ENCODE measurements at regions not wholly inside any gene's neighbourhood (a gene's known extent, or its start where the extent isn't known, plus 50 kb on each side); places are given as distances from the start of the nearest gene placed in this dataset.
"Not testable (repeated sequence)": the region's sequence is repeated elsewhere in the genome, so short reads cannot be mapped to it uniquely, and the experiment has no call there.

- DNase-seq: no peak
These were observed 101.7 kb downstream of the BMS1 start for GRCh38 chr10:42883993-42884983.

GRCh38 chr10:42885491-42886270 lies 103.1 kb downstream of the BMS1 start:
- no peak for DNase-seq

- no peak for DNase-seq
These were observed 105.3 kb downstream of the BMS1 start for GRCh38 chr10:42887734-42888503.

GRCh38 chr10:42888504-42889095 lies 106.0 kb downstream of the BMS1 start:
- DNase-seq: no peak

GRCh38 chr10:42896735-42897134 lies 114.1 kb downstream of the BMS1 start:
- DNase-seq: no peak

GRCh38 chr10:42898037-42898960 lies 115.7 kb downstream of the BMS1 start:
- no peak for DNase-seq

GRCh38 chr10:42899036-42899435 lies 116.4 kb downstream of the BMS1 start:
- no peak for DNase-seq

GRCh38 chr10:42900346-42900745 lies 117.8 kb downstream of the BMS1 start:
- not testable (repeated sequence) for DNase-seq

GRCh38 chr10:42911359-42911758 lies 128.8 kb downstream of the BMS1 start:
- DNase-seq: no peak

- DNase-seq: no peak
These were observed 134.4 kb downstream of the BMS1 start for GRCh38 chr10:42916974-42917373.

GRCh38 chr10:42917821-42918220 lies 135.2 kb downstream of the BMS1 start:
- no peak for DNase-seq

- DNase-seq: no peak
These were observed 139.4 kb downstream of the BMS1 start for GRCh38 chr10:42921951-42922350.

GRCh38 chr10:42924484-42924883 lies 141.9 kb downstream of the BMS1 start:
- DNase-seq: no peak

GRCh38 chr10:42926843-42927242 lies 144.2 kb downstream of the BMS1 start:
- DNase-seq: no peak

GRCh38 chr10:42928064-42928463 lies 145.5 kb downstream of the BMS1 start:
- DNase-seq: no peak

GRCh38 chr10:42929236-42929635 lies 146.6 kb downstream of the BMS1 start:
- DNase-seq: no peak

- no peak for DNase-seq
These were observed 146.9 kb upstream of the RET start for GRCh38 chr10:42929993-42930392.

- DNase-seq: no peak
These were observed 146.2 kb upstream of the RET start for GRCh38 chr10:42930516-42931192.

- DNase-seq: no peak
These were observed 144.8 kb upstream of the RET start for GRCh38 chr10:42932116-42932515.

- no peak for DNase-seq
These were observed 144.0 kb upstream of the RET start for GRCh38 chr10:42932735-42933447.
